ENCODE measurements at regions not wholly inside any gene's neighbourhood (a gene's known extent, or its start where the extent isn't known, plus 50 kb on each side); places are given as distances from the start of the nearest gene placed in this dataset.

DNA sequence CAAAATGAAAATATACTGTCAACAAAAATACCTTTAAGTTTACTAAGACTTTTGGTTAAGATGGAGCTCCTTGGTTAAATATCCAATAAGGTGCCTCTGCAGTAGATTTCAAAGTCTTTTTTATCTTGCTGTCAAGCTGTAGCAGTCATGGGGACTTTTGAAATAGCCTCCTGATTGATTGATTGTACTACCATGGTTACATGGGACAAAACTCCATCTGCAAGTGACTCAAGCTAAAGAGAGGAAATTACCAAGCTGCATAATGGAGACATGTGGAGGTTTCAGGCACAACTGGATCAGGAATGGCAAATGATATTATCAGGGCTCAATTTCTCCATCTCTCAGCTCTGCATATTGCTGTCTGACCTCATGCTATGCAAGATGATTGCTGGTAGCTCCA lies 73.4 kb upstream of the ST8SIA3 start:
- TF ChIP-seq CTCF (IDR thresholded peaks at IDR 0.05 in 2 of 3, conservative IDR thresholded peaks at IDR 0.05 in 1 of 3; ENCODE audit: insufficient read depth in 2 of 3, low read depth in 1 of 3, low read length in 3 of 3) (no peak), ZNF3 (CRISPR knock-in tag; IDR thresholded peaks at IDR 0.05) (no peak), NCOR1 (IDR thresholded peaks at IDR 0.05) (no peak), POLR2A (conservative IDR thresholded peaks at IDR 0.05) (no peak), HBP1 (CRISPR knock-in tag; IDR thresholded peaks at IDR 0.05) (no peak), ZNF274 (IDR thresholded peaks at IDR 0.05; ENCODE audit: borderline replicate concordance, low read depth, low read length) (no peak), ESRRA (IDR thresholded peaks at IDR 0.05; ENCODE audit: borderline replicate concordance, low read depth) (no peak), NFYB (IDR thresholded peaks at IDR 0.05; ENCODE audit: extremely low read depth, insufficient read length) (no peak), TAF15 (IDR thresholded peaks at IDR 0.05; ENCODE audit: low read depth, low read length) (no peak), POLR2AphosphoS5 (IDR thresholded peaks at IDR 0.05; ENCODE audit: control insufficient read depth, insufficient read depth, low read depth, low read length) (no peak), EP300 (IDR thresholded peaks at IDR 0.05; ENCODE audit: low read length) (no peak)
